ACC112 (cell line): ENCODE measurements at regions not wholly inside any gene's neighbourhood (a gene's known extent, or its start where the extent isn't known, plus 50 kb on each side); places are given as distances from the start of the nearest gene placed in this dataset.
"Not testable (repeated sequence)": the region's sequence is repeated elsewhere in the genome, so short reads cannot be mapped to it uniquely, and the experiment has no call there.

Experiments
- H2AFZ ChIP-seq: fragments of 200-600 bp; sonication (generic); one replicate; pipeline ENCODE4 v1.6.0; 2017; ENCODE audit warnings: antibody characterized with exemption, low read length; ENCODE audit not compliant: unreplicated experiment
- H3K27ac ChIP-seq: fragments of 200-600 bp; sonication (generic); 2 replicates; pipeline ENCODE4 v1.5.1; 2014; ENCODE audit warnings: low read depth, mild to moderate bottlenecking, antibody characterized with exemption, low read length, moderate library complexity
- H3K27me3 ChIP-seq: fragments of 200-600 bp; sonication (generic); 2 replicates; pipeline ENCODE4 v1.6.1; 2014; ENCODE audit warnings: mild to moderate bottlenecking, antibody characterized with exemption, low read length, moderate library complexity, mixed read lengths; ENCODE audit not compliant: insufficient read depth
- H3K36me3 ChIP-seq: fragments of 200-600 bp; sonication (generic); 2 replicates; pipeline ENCODE4 v1.6.1; 2016; ENCODE audit warnings: mild to moderate bottlenecking, antibody characterized with exemption, low read length, moderate library complexity, mixed read lengths; ENCODE audit not compliant: insufficient read depth
- H3K4me1 ChIP-seq: fragments of 200-600 bp; sonication (generic); one replicate; pipeline ENCODE4 v1.6.1; 2016; ENCODE audit warnings: low read length, mixed read lengths; ENCODE audit not compliant: insufficient read depth, unreplicated experiment, control insufficient read depth
- H3K4me3 ChIP-seq: fragments of 200-600 bp; sonication (generic); 2 replicates; pipeline ENCODE4 v1.5.1; 2014; ENCODE audit warnings: mild to moderate bottlenecking, low read depth, low read length
- H3K79me2 ChIP-seq: fragments of 200-600 bp; sonication (generic); one replicate; pipeline ENCODE4 v1.6.0; 2016; ENCODE audit warnings: low read length; ENCODE audit not compliant: control insufficient read depth, unreplicated experiment, insufficient read depth

- Histone ChIP-seq H3K4me1 (peaks cover 4% of the 10 kb centered on the region), H3K79me2 (no peaks in the 10 kb centered on the region), H3K27me3 (no peaks in the 10 kb centered on the region), H3K27ac (no peak overlapping the region), H2AFZ (no peak overlapping the region), H3K4me3 (no peak overlapping the region), H3K36me3 (no peaks in the 10 kb centered on the region)
These were observed 109.2 kb upstream of the NANOGP8 start for GRCh38 chr15:35194296-35194695.

DNA sequence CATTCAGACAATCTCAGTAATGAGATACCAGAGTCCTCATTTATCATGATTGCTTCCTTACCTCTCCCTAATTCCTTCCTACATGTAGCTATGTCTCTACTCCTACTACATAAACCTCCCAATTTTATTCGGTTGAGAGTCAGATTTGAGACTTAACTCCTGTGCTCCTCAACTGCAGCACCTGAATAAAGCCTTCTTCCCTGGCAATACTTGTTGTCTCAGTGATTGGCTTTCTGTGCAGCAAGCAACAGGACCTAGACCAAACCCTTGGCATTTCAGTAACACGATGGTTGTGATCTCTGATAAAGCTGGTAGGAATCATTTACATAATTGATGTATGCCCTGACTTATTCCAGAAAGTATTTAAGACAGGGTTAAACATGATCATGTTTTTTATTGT lies 106.7 kb upstream of the NANOGP8 start:
- Histone ChIP-seq H3K4me3 (no peak overlapping the region), H3K79me2 (no peaks in the 10 kb centered on the region)

DNA sequence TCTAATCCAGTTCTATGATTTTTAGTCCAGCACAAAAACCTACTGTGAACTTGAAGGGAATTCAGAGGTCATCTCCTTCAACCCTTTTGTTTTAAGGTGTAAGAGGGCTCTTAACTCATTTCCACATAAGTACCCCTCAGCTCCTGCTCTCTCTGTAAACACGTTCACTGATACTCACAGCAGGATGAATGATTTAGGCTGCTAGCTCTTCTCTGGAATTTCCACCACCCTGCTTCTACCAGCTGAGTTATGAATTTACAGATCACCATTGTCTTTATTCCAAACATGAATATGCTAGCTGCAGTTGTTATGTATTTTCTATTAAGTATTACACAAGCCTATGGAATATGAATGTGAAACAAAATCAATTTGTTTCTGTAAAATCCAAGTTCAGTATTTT lies 101.3 kb upstream of the NANOGP8 start:
- no peaks in the 10 kb centered on the region for H3K4me1 ChIP-seq
- no peak overlapping the region for H2AFZ ChIP-seq
- no peak overlapping the region for H3K27ac ChIP-seq
- H3K27me3 ChIP-seq, result no peaks in the 10 kb centered on the region
- H3K79me2 ChIP-seq, result no peaks in the 10 kb centered on the region
- no peaks in the 10 kb centered on the region for H3K36me3 ChIP-seq
- H3K4me3 ChIP-seq, result no peak overlapping the region

More for the DNA sequence above, 106.7 kb upstream of the NANOGP8 start:
- no peak overlapping the region for H2AFZ ChIP-seq
- no peaks in the 10 kb centered on the region for H3K4me1 ChIP-seq
- no peak overlapping the region for H3K27ac ChIP-seq
- H3K27me3 ChIP-seq, result no peaks in the 10 kb centered on the region
- H3K36me3 ChIP-seq, result no peaks in the 10 kb centered on the region

GRCh38 chr15:35184646-35185045 lies 99.6 kb upstream of the NANOGP8 start:
- Histone ChIP-seq H3K36me3 (no peaks in the 10 kb centered on the region), H3K79me2 (no peaks in the 10 kb centered on the region), H3K27ac (no peak overlapping the region), H2AFZ (no peak overlapping the region), H3K4me3 (no peak overlapping the region), H3K4me1 (no peaks in the 10 kb centered on the region), H3K27me3 (no peaks in the 10 kb centered on the region)

DNA sequence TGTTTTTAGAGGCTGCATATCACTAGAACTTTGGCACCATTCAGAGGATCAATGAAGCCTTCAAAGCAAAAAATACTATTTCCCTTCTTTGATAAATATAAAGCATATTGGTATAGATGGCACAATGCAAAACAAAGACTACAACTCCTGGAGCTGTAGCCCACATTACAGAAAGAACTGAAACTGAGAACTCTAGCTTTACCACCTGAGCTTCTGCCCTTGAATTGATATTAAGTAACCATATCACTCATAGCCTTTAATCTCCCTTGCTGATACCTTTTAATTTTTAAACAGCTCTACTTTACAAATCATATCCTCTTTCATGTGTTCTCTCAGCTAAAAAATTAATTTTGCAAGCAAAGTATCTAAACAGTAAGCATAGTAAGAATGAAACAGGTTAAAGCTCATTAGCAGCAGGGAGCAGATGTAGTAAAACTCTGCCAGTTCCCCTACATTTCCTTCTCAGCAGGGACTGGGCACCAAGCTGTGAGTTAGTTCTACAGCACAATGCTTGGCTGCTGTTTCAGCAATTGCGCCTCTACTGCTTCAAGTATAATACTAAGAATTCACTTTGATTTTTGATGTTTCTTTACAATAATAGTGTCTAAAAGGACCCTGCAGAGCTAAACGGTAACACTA lies 97.9 kb upstream of the NANOGP8 start:
- H3K4me1 ChIP-seq, result no peaks in the 10 kb centered on the region
- H2AFZ ChIP-seq, result no peak overlapping the region
- H3K4me3 ChIP-seq, result no peak overlapping the region
- H3K27ac ChIP-seq, result no peak overlapping the region
- no peaks in the 10 kb centered on the region for H3K79me2 ChIP-seq
- H3K27me3 ChIP-seq, result no peaks in the 10 kb centered on the region
- no peaks in the 10 kb centered on the region for H3K36me3 ChIP-seq

GRCh38 chr15:35181538-35181937 lies 96.4 kb upstream of the NANOGP8 start:
- H3K79me2 ChIP-seq, result no peaks in the 10 kb centered on the region
- no peaks in the 10 kb centered on the region for H3K4me1 ChIP-seq
- no peak overlapping the region for H3K27ac ChIP-seq
- no peak overlapping the region for H3K4me3 ChIP-seq
- H3K36me3 ChIP-seq, result no peaks in the 10 kb centered on the region
- H3K27me3 ChIP-seq, result no peaks in the 10 kb centered on the region
- H2AFZ ChIP-seq, result no peak overlapping the region

GRCh38 chr15:35179739-35180138 lies 94.6 kb upstream of the NANOGP8 start:
- Histone ChIP-seq H3K36me3 (no peaks in the 10 kb centered on the region), H3K4me3 (no peak overlapping the region), H3K27me3 (no peaks in the 10 kb centered on the region), H3K4me1 (no peaks in the 10 kb centered on the region), H3K27ac (no peak overlapping the region), H2AFZ (no peak overlapping the region), H3K79me2 (no peaks in the 10 kb centered on the region)

- not testable (repeated sequence) for H3K79me2 ChIP-seq, H2AFZ ChIP-seq, H3K4me1 ChIP-seq, H3K4me3 ChIP-seq, H3K27ac ChIP-seq, H3K36me3 ChIP-seq, H3K27me3 ChIP-seq
These were observed 93.1 kb upstream of the NANOGP8 start for GRCh38 chr15:35178186-35178585.

GRCh38 chr15:35174948-35175347 lies 89.9 kb upstream of the NANOGP8 start:
- Histone ChIP-seq H3K4me1 (peaks cover 12% of the 10 kb centered on the region), H3K27ac (no peak overlapping the region), H3K36me3 (no peaks in the 10 kb centered on the region), H2AFZ (peak overlapping the region; percentile 70), H3K27me3 (no peaks in the 10 kb centered on the region), H3K4me3 (no peak overlapping the region), H3K79me2 (no peaks in the 10 kb centered on the region)

- Histone ChIP-seq H3K4me1 (peaks cover 14% of the 10 kb centered on the region), H3K4me3 (no peak overlapping the region), H3K27me3 (no peaks in the 10 kb centered on the region), H3K36me3 (no peaks in the 10 kb centered on the region), H3K27ac (no peak overlapping the region), H2AFZ (peak overlapping the region; percentile 82), H3K79me2 (no peaks in the 10 kb centered on the region)
These were observed 88.5 kb upstream of the NANOGP8 start for GRCh38 chr15:35173444-35174118.

DNA sequence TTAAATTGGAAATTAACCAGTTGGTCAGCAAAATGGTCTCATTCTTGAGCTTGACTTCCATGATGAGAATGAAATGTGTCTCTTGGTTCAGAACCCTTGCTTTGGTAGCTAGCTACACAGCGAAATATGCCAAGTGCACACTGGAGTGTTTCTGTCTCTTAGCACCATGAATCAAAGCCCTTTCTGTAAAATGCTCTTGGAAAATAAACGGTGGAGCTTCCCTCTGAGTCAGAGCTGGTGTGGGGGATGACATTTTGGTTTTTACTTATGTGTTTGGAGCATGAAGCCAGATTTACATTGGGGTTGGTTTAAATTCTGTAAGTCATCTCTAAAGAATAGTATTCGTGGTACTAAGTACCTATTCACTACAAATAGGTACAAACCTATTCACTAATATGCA lies 85.1 kb upstream of the NANOGP8 start:
- Histone ChIP-seq H3K79me2 (no peaks in the 10 kb centered on the region), H3K27me3 (no peaks in the 10 kb centered on the region), H3K4me1 (peaks cover 21% of the 10 kb centered on the region), H3K4me3 (no peak overlapping the region), H3K27ac (no peak overlapping the region), H3K36me3 (no peaks in the 10 kb centered on the region), H2AFZ (no peak overlapping the region)
